ENCODE measurements at regions not wholly inside any gene's neighbourhood (a gene's known extent, or its start where the extent isn't known, plus 50 kb on each side); places are given as distances from the start of the nearest gene placed in this dataset.

DNA sequence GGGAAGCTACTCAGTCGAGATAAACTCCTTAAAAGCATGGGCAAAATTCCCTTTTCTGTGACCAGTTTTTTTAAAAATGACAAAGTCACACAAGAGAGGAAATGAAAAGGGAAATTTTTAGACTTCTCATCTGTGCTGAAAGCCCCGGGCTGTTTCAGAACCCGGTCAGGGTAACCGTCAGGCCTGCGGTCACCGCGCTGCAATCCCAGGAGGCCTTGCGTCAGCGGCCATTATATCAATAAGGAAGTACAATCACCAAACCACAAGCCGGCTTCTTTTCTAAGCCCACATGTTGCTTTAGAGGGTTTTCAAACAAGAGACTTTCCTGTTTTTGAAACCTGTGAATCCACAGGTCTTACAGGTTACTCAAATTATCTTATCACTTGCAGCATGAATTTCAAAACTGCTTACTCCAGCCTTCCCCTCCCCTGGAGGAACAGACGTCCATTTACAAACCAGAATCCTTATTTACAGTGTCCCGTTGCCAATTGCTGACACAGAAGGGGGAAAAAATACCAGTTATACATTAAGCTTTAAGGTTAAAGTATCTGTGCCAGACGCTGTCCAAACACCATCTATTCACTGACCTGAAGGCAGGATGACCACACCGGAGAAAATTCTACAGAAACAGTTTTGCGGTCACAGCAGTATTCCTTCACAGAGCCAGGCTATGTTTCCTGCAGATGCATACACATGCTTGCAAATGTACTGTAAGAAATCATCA is 165.3 kb downstream of the TOMM20 start:
- TF ChIP-seq POLR2AphosphoS5 (IDR thresholded peaks at IDR 0.05; ENCODE audit: low read depth, low read length) (no peak), POLR2A (IDR thresholded peaks at IDR 0.05; ENCODE audit: low read depth, low read length) (no peak), SPI1 (IDR thresholded peaks at IDR 0.05; ENCODE audit: low read depth, low read length) (peak; percentile 81), POU2F2 (IDR thresholded peaks at IDR 0.05; ENCODE audit: low read depth, low read length) (peak; percentile 85)
